ENCODE measurements at regions not wholly inside any gene's neighbourhood (a gene's known extent, or its start where the extent isn't known, plus 50 kb on each side); places are given as distances from the start of the nearest gene placed in this dataset.
A peak's percentile ranks its signal among the peaks of the same experiment; 100 is the strongest.

GRCh38 chr19:31906111-31906871, 439.1 kb upstream of the ZNF507 start:
- no peak for DNase-seq
- no peak overlapping the region for H3K4me3 ChIP-seq
- TF ChIP-seq POLR2A (IDR thresholded peaks at IDR 0.05): no peak
- TF ChIP-seq, protein P1, sequence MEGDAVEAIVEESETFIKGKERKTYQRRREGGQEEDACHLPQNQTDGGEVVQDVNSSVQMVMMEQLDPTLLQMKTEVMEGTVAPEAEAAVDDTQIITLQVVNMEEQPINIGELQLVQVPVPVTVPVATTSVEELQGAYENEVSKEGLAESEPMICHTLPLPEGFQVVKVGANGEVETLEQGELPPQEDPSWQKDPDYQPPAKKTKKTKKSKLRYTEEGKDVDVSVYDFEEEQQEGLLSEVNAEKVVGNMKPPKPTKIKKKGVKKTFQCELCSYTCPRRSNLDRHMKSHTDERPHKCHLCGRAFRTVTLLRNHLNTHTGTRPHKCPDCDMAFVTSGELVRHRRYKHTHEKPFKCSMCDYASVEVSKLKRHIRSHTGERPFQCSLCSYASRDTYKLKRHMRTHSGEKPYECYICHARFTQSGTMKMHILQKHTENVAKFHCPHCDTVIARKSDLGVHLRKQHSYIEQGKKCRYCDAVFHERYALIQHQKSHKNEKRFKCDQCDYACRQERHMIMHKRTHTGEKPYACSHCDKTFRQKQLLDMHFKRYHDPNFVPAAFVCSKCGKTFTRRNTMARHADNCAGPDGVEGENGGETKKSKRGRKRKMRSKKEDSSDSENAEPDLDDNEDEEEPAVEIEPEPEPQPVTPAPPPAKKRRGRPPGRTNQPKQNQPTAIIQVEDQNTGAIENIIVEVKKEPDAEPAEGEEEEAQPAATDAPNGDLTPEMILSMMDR (IDR thresholded peaks at IDR 0.05): no peak
- no peaks in the 10 kb centered on the region for H3K36me3 ChIP-seq (ENCODE audit: low read depth, missing control alignments)
- peak overlapping the region; percentile 56 to 70 for H3K27ac ChIP-seq
- intact Hi-C loops (cut with DNase I; ENCODE audit: low total_unique reads): no loop called here
- H3K27me3 ChIP-seq: no peaks in the 10 kb centered on the region
- H3K9me3 ChIP-seq: no peaks in the 10 kb centered on the region
- 39 to 42% methylated on average over 9 of the region's 9 CpGs for WGBS, 2 donors
- peaks cover 28% of the 10 kb centered on the region for H3K4me1 ChIP-seq

DNA sequence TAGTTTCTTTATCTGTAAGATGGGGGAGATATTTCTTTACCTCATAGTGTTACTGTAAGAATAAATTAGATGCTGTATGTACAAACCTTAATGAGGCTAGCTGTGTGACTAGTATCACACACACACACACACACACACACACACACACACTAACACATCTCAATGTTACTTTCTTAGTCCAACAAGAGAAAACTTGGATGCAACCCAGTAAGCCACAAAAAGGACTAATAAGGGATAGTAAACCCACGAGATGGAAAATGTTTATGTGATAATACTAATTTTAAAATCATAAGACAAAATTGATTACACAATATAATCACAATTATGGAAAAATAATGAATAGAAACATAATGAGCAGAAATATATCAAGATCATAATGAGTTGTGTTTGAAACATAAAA, 437.7 kb upstream of the ZNF507 start:
- intact Hi-C loops (cut with DNase I; ENCODE audit: low total_unique reads): no loop called here
- TF ChIP-seq, protein P1 (IDR thresholded peaks at IDR 0.05): no peak
- TF ChIP-seq POLR2A (IDR thresholded peaks at IDR 0.05): no peak
- H3K9me3 ChIP-seq: no peaks in the 10 kb centered on the region
- WGBS, 2 donors: 35 to 36% methylated on average over 1 of the region's 1 CpG
- H3K27ac ChIP-seq: peak overlapping the region; percentile 21 to 70
- no peak overlapping the region for H3K4me3 ChIP-seq
- H3K27me3 ChIP-seq: no peaks in the 10 kb centered on the region
- no peaks in the 10 kb centered on the region for H3K36me3 ChIP-seq (ENCODE audit: low read depth, missing control alignments)
- H3K4me1 ChIP-seq: peaks cover 28% of the 10 kb centered on the region
- no peak for DNase-seq

DNA sequence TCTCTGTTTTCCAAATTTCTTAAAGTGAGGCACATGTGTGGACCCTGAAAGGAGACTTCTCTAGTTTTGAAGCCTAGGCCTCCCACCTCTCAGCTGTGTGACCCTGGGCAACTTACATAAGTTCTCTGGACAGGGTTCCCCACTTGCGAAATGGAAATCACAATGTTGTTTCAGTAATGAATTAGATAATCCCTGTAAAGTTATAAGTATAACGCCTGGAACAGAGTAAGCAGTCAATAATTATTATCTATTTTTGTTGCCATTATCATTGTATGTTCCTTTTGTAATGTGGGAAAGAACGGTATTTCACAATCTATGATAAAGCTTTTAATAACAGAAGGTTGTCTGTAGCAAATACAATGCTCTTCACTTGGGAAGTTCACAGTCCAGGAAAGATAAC, 437.3 kb upstream of the ZNF507 start:
- TF ChIP-seq POLR2A (IDR thresholded peaks at IDR 0.05): no peak
- TF ChIP-seq, protein P1 (IDR thresholded peaks at IDR 0.05): no peak
- WGBS, 2 donors: 30 to 39% methylated on average over 3 of the region's 3 CpGs
- Histone ChIP-seq H3K9me3 (no peaks in the 10 kb centered on the region), H3K4me3 (no peak overlapping the region), H3K27ac (peak overlapping the region; percentile 60 to 70), H3K36me3 (ENCODE audit: low read depth, missing control alignments) (no peaks in the 10 kb centered on the region), H3K27me3 (no peaks in the 10 kb centered on the region), H3K4me1 (peaks cover 28% of the 10 kb centered on the region)
- intact Hi-C loops (cut with DNase I; ENCODE audit: low total_unique reads): no loop called here
- DNase-seq: no peak

DNA sequence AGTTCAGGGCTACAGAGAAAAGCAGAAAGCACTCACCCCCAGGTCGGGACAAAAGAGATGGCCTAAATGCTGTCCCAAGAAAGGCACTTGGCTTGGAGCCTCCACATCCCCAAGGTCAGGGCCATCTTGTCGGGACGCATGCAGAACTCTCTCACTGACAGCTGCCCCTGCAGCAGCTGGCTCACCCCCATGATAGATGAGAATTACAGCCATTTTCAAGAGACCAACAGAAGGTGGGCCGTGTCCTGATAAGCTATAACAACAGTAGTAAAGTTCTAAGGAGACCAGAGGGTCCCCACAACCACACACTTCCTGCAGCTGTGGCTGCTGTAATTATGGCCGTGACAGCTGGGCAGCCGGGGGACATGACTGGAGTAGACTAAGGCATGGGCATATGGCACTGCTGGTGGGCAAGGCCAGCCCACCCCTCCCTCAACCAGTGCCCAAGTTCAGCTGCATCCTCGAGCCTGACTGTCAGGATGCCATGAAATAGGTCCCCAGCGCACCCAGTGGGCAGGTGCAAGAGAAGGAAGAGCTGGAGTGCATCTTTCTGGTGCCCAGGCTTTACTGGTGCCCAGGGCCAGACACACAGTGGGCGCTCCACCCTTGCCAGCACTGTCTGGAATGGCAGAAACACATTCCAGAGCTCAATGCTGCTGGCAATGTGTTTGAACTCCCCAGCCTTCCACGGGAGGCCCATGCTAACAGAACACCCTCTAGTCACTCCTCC, 436.7 kb upstream of the ZNF507 start:
- TF ChIP-seq, protein P1 (IDR thresholded peaks at IDR 0.05): no peak
- TF ChIP-seq POLR2A (IDR thresholded peaks at IDR 0.05): no peak
- 45 to 55% methylated on average over 8 to 10 of the region's 10 CpGs for WGBS, 2 donors
- H3K4me1 ChIP-seq: peaks cover 28% of the 10 kb centered on the region
- no peaks in the 10 kb centered on the region for H3K9me3 ChIP-seq
- intact Hi-C loops (cut with DNase I; ENCODE audit: low total_unique reads): no loop called here
- no peaks in the 10 kb centered on the region for H3K27me3 ChIP-seq
- no peaks in the 10 kb centered on the region for H3K36me3 ChIP-seq (ENCODE audit: low read depth, missing control alignments)
- peak; percentile 47 for DNase-seq
- peak overlapping the region; percentile 60 to 70 for H3K27ac ChIP-seq
- no peak overlapping the region for H3K4me3 ChIP-seq
